GM12878 (cell line): ENCODE measurements at regions not wholly inside any gene's neighbourhood (a gene's known extent, or its start where the extent isn't known, plus 50 kb on each side); places are given as distances from the start of the nearest gene placed in this dataset.

Experiments
- ATAC-seq: fragments of 200-7000 bp; cut with Tn5 transposase; 3 replicates; pipeline ENCODE4 v1.9.1; 2020; ENCODE audit warnings: mild to moderate bottlenecking, moderate library complexity
- BruUV-seq: library from RNA; stranded (reverse); fragments of 400-500 nt; replicated peaks from 2 replicates; lab custom pipeline; 2021; lab: Mats Ljungman, UMichigan
- CTCF ChIA-PET: fragments of 300-600 bp; sonication (Branson Sonifier 250); formaldehyde crosslinking; extraction: SDS; loops from one replicate; lab custom pipeline; 2021; ENCODE audit warnings: inconsistent platforms; lab: Yijun Ruan, JAX
- POLR2A ChIA-PET: fragments of 350-600 bp; formaldehyde crosslinking; extraction: SDS; loops from one replicate; lab custom pipeline; 2021; ENCODE audit warnings: inconsistent platforms; lab: Charles Lee
- RAD21 ChIA-PET: fragments of 300-600 bp; sonication (Branson Sonifier 250); formaldehyde crosslinking; loops from one replicate; lab custom pipeline; 2023; ENCODE audit warnings: antibody characterized with exemption; ENCODE audit not compliant: unreplicated experiment; lab: Charles Lee
- SMC1A ChIA-PET: fragments of 300-600 bp; sonication (Branson Sonifier 250); formaldehyde crosslinking; loops from one replicate; lab custom pipeline; 2023; ENCODE audit not compliant: unreplicated experiment, uncharacterized antibody; lab: Charles Lee
- DNase-seq: peaks from one replicate; pipeline ENCODE4 v3.0.0-alpha.2; 2011; ENCODE audit warnings: low read depth, low spot score
- FAIRE-seq: peaks from 3 replicates; lab custom pipeline; 2011; peaks lifted over from hg19 to GRCh38; lab: Jason Lieb, UNC
- H2AFZ ChIP-seq: 2 replicates; pipeline ENCODE4 v1.6.0; 2011; ENCODE audit warnings: low read depth, low read length, control low read depth; ENCODE audit not compliant: control insufficient read depth
- H3K27ac ChIP-seq: 2 replicates; pipeline ENCODE4 v1.5.1; 2011; ENCODE audit warnings: control low read depth; ENCODE audit not compliant: control insufficient read depth, insufficient read depth
- H3K27me3 ChIP-seq, 2 experiments: replicated peaks in 1 of 2; 2 replicates each; pipeline versions ENCODE4 v1.6.0 to v1.6.1; 2011; ENCODE audit warnings: low read length in 1 of 2; ENCODE audit not compliant: control insufficient read depth in 2 of 2, insufficient read depth in 2 of 2
- H3K36me3 ChIP-seq, 2 experiments: 2 replicates each; pipeline ENCODE4 v1.5.1; 2011; ENCODE audit warnings: low read length in 1 of 2; ENCODE audit not compliant: control insufficient read depth in 2 of 2, insufficient read depth in 2 of 2
- H3K4me1 ChIP-seq: 2 replicates; pipeline ENCODE4 v1.6.1; 2011; ENCODE audit warnings: mild to moderate bottlenecking, low read length, moderate library complexity, mixed read lengths; ENCODE audit not compliant: control insufficient read depth, insufficient read depth
- H3K4me2 ChIP-seq: 2 replicates; pipeline ENCODE4 v1.6.0; 2011; ENCODE audit warnings: control low read depth; ENCODE audit not compliant: control insufficient read depth, insufficient read depth
- H3K4me3 ChIP-seq: fragments of 200-600 bp; sonication (generic); 2 replicates; pipeline ENCODE4 v1.5.1; 2016
- H3K79me2 ChIP-seq: 2 replicates; pipeline ENCODE4 v1.6.0; 2011; ENCODE audit warnings: low read length; ENCODE audit not compliant: control insufficient read depth, insufficient read depth
- H3K9ac ChIP-seq: 2 replicates; pipeline ENCODE4 v1.8.0; 2011; ENCODE audit warnings: low read length, control low read depth, mixed read lengths; ENCODE audit not compliant: control insufficient read depth, insufficient read depth
- H3K9me3 ChIP-seq: replicated peaks from 3 replicates; pipeline ENCODE4 v1.5.1; 2011; ENCODE audit warnings: mild to moderate bottlenecking, low read length; ENCODE audit not compliant: control insufficient read depth, insufficient read depth
- H4K20me1 ChIP-seq: 2 replicates; pipeline ENCODE4 v1.6.0; 2011; ENCODE audit not compliant: control insufficient read depth, insufficient read depth
- ATF7 ChIP-seq: fragments of 450-650 bp; IDR thresholded peaks from 2 replicates; pipeline ENCODE4 v1.6.1; 2016; ENCODE audit warnings: low read depth, mild to moderate bottlenecking
- BCL11A ChIP-seq: IDR thresholded peaks from 2 replicates; pipeline ENCODE4 v1.6.1; 2011; ENCODE audit warnings: low read depth, low read length
- CEBPB ChIP-seq, 2 experiments: fragments of 150-350 bp in 1 of 2; IDR thresholded peaks; 2 replicates each; pipeline ENCODE4 v1.6.1; 2012 to 2014; ENCODE audit warnings: low read depth in 2 of 2, low read length in 2 of 2, borderline replicate concordance in 1 of 2, inconsistent platforms in 1 of 2
- IKZF1 ChIP-seq: fragments of 450-650 bp; conservative IDR thresholded peaks from 2 replicates; pipeline ENCODE4 v1.6.1; 2017; ENCODE audit warnings: antibody characterized with exemption, mild to moderate bottlenecking
- IKZF2 ChIP-seq, 2 experiments: fragments of 450-650 bp; IDR thresholded peaks; 2 replicates each; pipeline ENCODE4 v1.6.1; 2017; ENCODE audit warnings: mild to moderate bottlenecking in 2 of 2, moderate library complexity in 2 of 2
- POLR2A ChIP-seq: IDR thresholded peaks from 2 replicates; pipeline ENCODE4 v1.6.1; 2011; ENCODE audit warnings: low read depth, mild to moderate bottlenecking, low read length
- RFX5 ChIP-seq: IDR thresholded peaks from 2 replicates; pipeline ENCODE4 v1.6.1; 2011; ENCODE audit warnings: low read depth, low read length, improper control_type of control experiment
- RUNX3 ChIP-seq: IDR thresholded peaks from 2 replicates; pipeline ENCODE4 v1.6.1; 2012; ENCODE audit warnings: low read length, inconsistent platforms
- SIN3A ChIP-seq: IDR thresholded peaks from 2 replicates; pipeline ENCODE4 v1.6.1; 2012; ENCODE audit warnings: low read depth, low read length, improper control_type of control experiment
- SMAD5 ChIP-seq: IDR thresholded peaks from 2 replicates; pipeline ENCODE4 v1.6.1; 2016; ENCODE audit warnings: antibody characterized with exemption, low read depth
- SPI1 ChIP-seq: IDR thresholded peaks from 2 replicates; pipeline ENCODE4 v1.6.1; 2011; ENCODE audit warnings: low read depth, mild to moderate bottlenecking, low read length, moderate library complexity, borderline replicate concordance; ENCODE audit not compliant: insufficient read depth
- WGBS: methylation state at CpG from one replicate; pipeline ENCODE4 v1.1.6; 2016; ENCODE audit warnings: low lambda C conversion rate; ENCODE audit not compliant: insufficient replicate concordance, insufficient coverage; ENCODE audit errors: missing lambda C conversion rate; 5-methylcytosine and 5-hydroxymethylcytosine counted together
- in situ Hi-C: fragments of 300-500 bp; cut with MboI; formaldehyde crosslinking; loops from 9 replicates; pipeline ENCODE4 v1.14.3; 2018; ENCODE audit warnings: mixed read lengths
- intact Hi-C: fragments of 100-400 bp; cut with micrococcal nuclease; formaldehyde crosslinking; loops from one replicate; pipeline ENCODE4 v1.14.2; 2022; ENCODE audit not compliant: unreplicated experiment

GRCh38 chr22:25388415-25388814, 169.0 kb downstream of the CRYBB2 start:
- Histone ChIP-seq H3K9me3 (no peaks in the 10 kb centered on the region), H4K20me1 (peaks cover 4% of the 10 kb centered on the region; the same call in 1 of the 2 replicates), H3K4me3 (no peak overlapping the region), H3K4me1 (peaks cover 31% of the 10 kb centered on the region), H3K9ac (no peak overlapping the region), H3K79me2 (peaks cover 38% of the 10 kb centered on the region), H3K4me2 (no peak overlapping the region), H2AFZ (no peak overlapping the region), H3K27ac (no peak overlapping the region), H3K36me3 (peaks cover 2 to 4% of the 10 kb centered on the region in 2 experiments; a peak in 3 of 4 replicates), H3K27me3 (no peaks in the 10 kb centered on the region)
- intact Hi-C loops (no loop called here), in situ Hi-C loops (no loop called here)
- no peak for TF ChIP-seq CEBPB (IDR thresholded peaks at IDR 0.05; ENCODE audit: borderline replicate concordance in 1 of 2, low read depth in 2 of 2, low read length in 2 of 2)
- TF ChIP-seq SMAD5: no peak
- no peak for TF ChIP-seq ATF7
- TF ChIP-seq RFX5: no peak
- TF ChIP-seq SIN3A: no peak
- RAD21 ChIA-PET: interaction anchor here (1.0 kb wide), 1 partner anchor 12 kb away, joined by 5 read pairs; no protein-coding TSS in a partner anchor
- DNase-seq (no peak), FAIRE-seq (no peak), ATAC-seq (no peak)
- POLR2A ChIA-PET: interaction anchor here (1.1 kb wide), 1 partner anchor 14 kb away, joined by 4 read pairs; no protein-coding TSS in a partner anchor
- SMC1A ChIA-PET: interaction anchor here (1.4 kb wide), 1 partner anchor 12 kb away, joined by 6 read pairs; no protein-coding TSS in a partner anchor
- BruUV-seq: no TSS peak
- 97% methylated on average over 12 of the region's 12 CpGs for WGBS
- CTCF ChIA-PET: no interaction called here

- 67% methylated on average over 10 of the region's 10 CpGs for WGBS
- CTCF ChIA-PET: no interaction called here
- Histone ChIP-seq H3K9ac (no peak overlapping the region), H3K36me3 (peaks cover 2 to 4% of the 10 kb centered on the region in 2 experiments; a peak in 3 of 4 replicates), H3K4me3 (no peak overlapping the region), H4K20me1 (peaks cover 4% of the 10 kb centered on the region; the same call in 1 of the 2 replicates), H3K4me1 (peaks cover 31% of the 10 kb centered on the region), H3K27me3 (no peaks in the 10 kb centered on the region), H3K79me2 (peaks cover 37% of the 10 kb centered on the region), H3K9me3 (no peaks in the 10 kb centered on the region), H3K27ac (no peak overlapping the region), H2AFZ (no peak overlapping the region), H3K4me2 (no peak overlapping the region)
- no peak for FAIRE-seq
- intact Hi-C loops (no loop called here), in situ Hi-C loops (no loop called here)
- POLR2A ChIA-PET: interaction anchor here (1.1 kb wide), 1 partner anchor 14 kb away, joined by 4 read pairs; no protein-coding TSS in a partner anchor
- TF ChIP-seq RUNX3: peak; percentile 78
- 0 out of 2 replicates have a peak, but pooled peaks have one; percentile 17 for TF ChIP-seq BCL11A
- 0 out of 2 replicates have a peak, but pooled peaks have one; percentile 33 for TF ChIP-seq IKZF1
- no peak for TF ChIP-seq POLR2A
- TF ChIP-seq IKZF2 (IDR thresholded peaks at IDR 0.05): peak in 1 of 2 experiments; percentile 27; a peak in 2 of 4 replicates
- peak; percentile 74; the same call in 1 of the 2 replicates for TF ChIP-seq SPI1
- no TSS peak for BruUV-seq
- ATAC-seq: peak; percentile 63
- no peak for DNase-seq
- RAD21 ChIA-PET: interaction anchor here (1.0 kb wide), 1 partner anchor 12 kb away, joined by 5 read pairs; no protein-coding TSS in a partner anchor
- SMC1A ChIA-PET: interaction anchor here (0.9 to 1.4 kb wide), 2 partner anchors 12 to 15 kb away, joined by 3 to 6 read pairs; no protein-coding TSS in a partner anchor
Observed at GRCh38 chr22:25388866-25389540, 169.6 kb downstream of the CRYBB2 start.
